ENCODE measurements at regions not wholly inside any gene's neighbourhood (a gene's known extent, or its start where the extent isn't known, plus 50 kb on each side); places are given as distances from the start of the nearest gene placed in this dataset.

GRCh38 chr3:13164893-13165492, 91.8 kb upstream of the IQSEC1 start (continued):
- TF ChIP-seq, protein P1, sequence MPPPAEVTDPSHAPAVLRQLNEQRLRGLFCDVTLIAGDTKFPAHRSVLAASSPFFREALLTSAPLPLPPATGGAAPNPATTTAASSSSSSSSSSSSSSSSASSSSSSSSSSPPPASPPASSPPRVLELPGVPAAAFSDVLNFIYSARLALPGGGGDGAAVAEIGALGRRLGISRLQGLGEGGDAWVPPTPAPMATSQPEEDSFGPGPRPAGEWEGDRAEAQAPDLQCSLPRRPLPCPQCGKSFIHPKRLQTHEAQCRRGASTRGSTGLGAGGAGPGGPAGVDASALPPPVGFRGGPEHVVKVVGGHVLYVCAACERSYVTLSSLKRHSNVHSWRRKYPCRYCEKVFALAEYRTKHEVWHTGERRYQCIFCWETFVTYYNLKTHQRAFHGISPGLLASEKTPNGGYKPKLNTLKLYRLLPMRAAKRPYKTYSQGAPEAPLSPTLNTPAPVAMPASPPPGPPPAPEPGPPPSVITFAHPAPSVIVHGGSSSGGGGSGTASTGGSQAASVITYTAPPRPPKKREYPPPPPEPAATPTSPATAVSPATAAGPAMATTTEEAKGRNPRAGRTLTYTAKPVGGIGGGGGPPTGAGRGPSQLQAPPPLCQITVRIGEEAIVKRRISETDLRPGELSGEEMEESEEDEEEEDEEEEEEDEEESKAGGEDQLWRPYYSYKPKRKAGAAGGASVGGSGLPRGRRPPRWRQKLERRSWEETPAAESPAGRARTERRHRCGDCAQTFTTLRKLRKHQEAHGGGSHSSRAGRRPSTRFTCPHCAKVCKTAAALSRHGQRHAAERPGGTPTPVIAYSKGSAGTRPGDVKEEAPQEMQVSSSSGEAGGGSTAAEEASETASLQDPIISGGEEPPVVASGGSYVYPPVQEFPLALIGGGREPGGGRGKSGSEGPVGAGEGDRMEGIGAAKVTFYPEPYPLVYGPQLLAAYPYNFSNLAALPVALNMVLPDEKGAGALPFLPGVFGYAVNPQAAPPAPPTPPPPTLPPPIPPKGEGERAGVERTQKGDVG (CRISPR knock-in tag; IDR thresholded peaks at IDR 0.05), result no peak
- TF ChIP-seq, protein P2, sequence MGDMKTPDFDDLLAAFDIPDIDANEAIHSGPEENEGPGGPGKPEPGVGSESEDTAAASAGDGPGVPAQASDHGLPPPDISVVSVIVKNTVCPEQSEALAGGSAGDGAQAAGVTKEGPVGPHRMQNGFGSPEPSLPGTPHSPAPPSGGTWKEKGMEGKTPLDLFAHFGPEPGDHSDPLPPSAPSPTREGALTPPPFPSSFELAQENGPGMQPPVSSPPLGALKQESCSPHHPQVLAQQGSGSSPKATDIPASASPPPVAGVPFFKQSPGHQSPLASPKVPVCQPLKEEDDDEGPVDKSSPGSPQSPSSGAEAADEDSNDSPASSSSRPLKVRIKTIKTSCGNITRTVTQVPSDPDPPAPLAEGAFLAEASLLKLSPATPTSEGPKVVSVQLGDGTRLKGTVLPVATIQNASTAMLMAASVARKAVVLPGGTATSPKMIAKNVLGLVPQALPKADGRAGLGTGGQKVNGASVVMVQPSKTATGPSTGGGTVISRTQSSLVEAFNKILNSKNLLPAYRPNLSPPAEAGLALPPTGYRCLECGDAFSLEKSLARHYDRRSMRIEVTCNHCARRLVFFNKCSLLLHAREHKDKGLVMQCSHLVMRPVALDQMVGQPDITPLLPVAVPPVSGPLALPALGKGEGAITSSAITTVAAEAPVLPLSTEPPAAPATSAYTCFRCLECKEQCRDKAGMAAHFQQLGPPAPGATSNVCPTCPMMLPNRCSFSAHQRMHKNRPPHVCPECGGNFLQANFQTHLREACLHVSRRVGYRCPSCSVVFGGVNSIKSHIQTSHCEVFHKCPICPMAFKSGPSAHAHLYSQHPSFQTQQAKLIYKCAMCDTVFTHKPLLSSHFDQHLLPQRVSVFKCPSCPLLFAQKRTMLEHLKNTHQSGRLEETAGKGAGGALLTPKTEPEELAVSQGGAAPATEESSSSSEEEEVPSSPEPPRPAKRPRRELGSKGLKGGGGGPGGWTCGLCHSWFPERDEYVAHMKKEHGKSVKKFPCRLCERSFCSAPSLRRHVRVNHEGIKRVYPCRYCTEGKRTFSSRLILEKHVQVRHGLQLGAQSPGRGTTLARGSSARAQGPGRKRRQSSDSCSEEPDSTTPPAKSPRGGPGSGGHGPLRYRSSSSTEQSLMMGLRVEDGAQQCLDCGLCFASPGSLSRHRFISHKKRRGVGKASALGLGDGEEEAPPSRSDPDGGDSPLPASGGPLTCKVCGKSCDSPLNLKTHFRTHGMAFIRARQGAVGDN (IDR thresholded peaks at IDR 0.05), result no peak
- TF ChIP-seq, protein P3, sequence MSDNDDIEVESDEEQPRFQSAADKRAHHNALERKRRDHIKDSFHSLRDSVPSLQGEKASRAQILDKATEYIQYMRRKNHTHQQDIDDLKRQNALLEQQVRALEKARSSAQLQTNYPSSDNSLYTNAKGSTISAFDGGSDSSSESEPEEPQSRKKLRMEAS (IDR thresholded peaks at IDR 0.05; ENCODE audit: low read depth, low read length), result no peak
- TF ChIP-seq BACH1 (IDR thresholded peaks at IDR 0.05; ENCODE audit: borderline replicate concordance) (no peak), BRCA1 (IDR thresholded peaks at IDR 0.05; ENCODE audit: low read depth, low read length) (no peak), CHD4 (IDR thresholded peaks at IDR 0.05) (no peak), KLF5 (IDR thresholded peaks at IDR 0.05; ENCODE audit: partially characterized antibody) (no peak), RFX5 (IDR thresholded peaks at IDR 0.05; ENCODE audit: low read depth, low read length) (no peak), JUND (IDR thresholded peaks at IDR 0.05; ENCODE audit: low read depth, low read length) (no peak), CUX1 (IDR thresholded peaks at IDR 0.05; ENCODE audit: insufficient replicate concordance, low read depth, low read length) (no peak)
- TF ChIP-seq, protein P4, sequence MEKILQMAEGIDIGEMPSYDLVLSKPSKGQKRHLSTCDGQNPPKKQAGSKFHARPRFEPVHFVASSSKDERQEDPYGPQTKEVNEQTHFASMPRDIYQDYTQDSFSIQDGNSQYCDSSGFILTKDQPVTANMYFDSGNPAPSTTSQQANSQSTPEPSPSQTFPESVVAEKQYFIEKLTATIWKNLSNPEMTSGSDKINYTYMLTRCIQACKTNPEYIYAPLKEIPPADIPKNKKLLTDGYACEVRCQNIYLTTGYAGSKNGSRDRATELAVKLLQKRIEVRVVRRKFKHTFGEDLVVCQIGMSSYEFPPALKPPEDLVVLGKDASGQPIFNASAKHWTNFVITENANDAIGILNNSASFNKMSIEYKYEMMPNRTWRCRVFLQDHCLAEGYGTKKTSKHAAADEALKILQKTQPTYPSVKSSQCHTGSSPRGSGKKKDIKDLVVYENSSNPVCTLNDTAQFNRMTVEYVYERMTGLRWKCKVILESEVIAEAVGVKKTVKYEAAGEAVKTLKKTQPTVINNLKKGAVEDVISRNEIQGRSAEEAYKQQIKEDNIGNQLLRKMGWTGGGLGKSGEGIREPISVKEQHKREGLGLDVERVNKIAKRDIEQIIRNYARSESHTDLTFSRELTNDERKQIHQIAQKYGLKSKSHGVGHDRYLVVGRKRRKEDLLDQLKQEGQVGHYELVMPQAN (conservative IDR thresholded peaks at IDR 0.05), result no peak
